NCI-H1048 (cell line): ENCODE measurements at regions not wholly inside any gene's neighbourhood (a gene's known extent, or its start where the extent isn't known, plus 50 kb on each side); places are given as distances from the start of the nearest gene placed in this dataset.

Source experiments
- DNase-seq: peaks from one replicate; lab custom pipeline; 2025; lab: John Stamatoyannopoulos, UW

- no peak for DNase-seq
Observed at GRCh38 chr5:68748101-68748500, 345.7 kb upstream of the SLC30A5 start.

- no peak for DNase-seq
Observed at GRCh38 chr5:68749077-68749476, 344.7 kb upstream of the SLC30A5 start.

- DNase-seq, result no peak
Observed at GRCh38 chr5:68749631-68750030, 344.2 kb upstream of the SLC30A5 start.

GRCh38 chr5:68751661-68752060 lies 342.2 kb upstream of the SLC30A5 start:
- no peak for DNase-seq

- DNase-seq, result no peak
Observed at GRCh38 chr5:68754536-68754935, 339.3 kb upstream of the SLC30A5 start.

- no peak for DNase-seq
Observed at GRCh38 chr5:68755293-68755692, 338.5 kb upstream of the SLC30A5 start.

GRCh38 chr5:68757006-68757405 lies 336.8 kb upstream of the SLC30A5 start:
- no peak for DNase-seq

GRCh38 chr5:68757626-68758212 lies 336.1 kb upstream of the SLC30A5 start:
- DNase-seq, result no peak

GRCh38 chr5:68759593-68759992 lies 334.2 kb upstream of the SLC30A5 start:
- no peak for DNase-seq

GRCh38 chr5:68762201-68762600 lies 331.6 kb upstream of the SLC30A5 start:
- no peak for DNase-seq

- no peak for DNase-seq
Observed at GRCh38 chr5:68766952-68767464, 326.8 kb upstream of the SLC30A5 start.

- DNase-seq, result no peak
Observed at GRCh38 chr5:68770551-68770950, 323.3 kb upstream of the SLC30A5 start.

- DNase-seq, result no peak
Observed at GRCh38 chr5:68771221-68771620, 322.6 kb upstream of the SLC30A5 start.

- DNase-seq, result no peak
Observed at GRCh38 chr5:68771732-68772131, 322.1 kb upstream of the SLC30A5 start.

- DNase-seq, result no peak
Observed at GRCh38 chr5:68776381-68776780, 317.4 kb upstream of the SLC30A5 start.

- DNase-seq, result no peak
Observed at GRCh38 chr5:68777135-68777534, 316.7 kb upstream of the SLC30A5 start.

- no peak for DNase-seq
Observed at GRCh38 chr5:68778484-68778883, 315.3 kb upstream of the SLC30A5 start.

GRCh38 chr5:68780299-68780955 lies 313.4 kb upstream of the SLC30A5 start:
- DNase-seq, result no peak

GRCh38 chr5:68793074-68793473 lies 300.7 kb upstream of the SLC30A5 start:
- no peak for DNase-seq

GRCh38 chr5:68793993-68794392 lies 299.8 kb upstream of the SLC30A5 start:
- no peak for DNase-seq

- no peak for DNase-seq
Observed at GRCh38 chr5:68795190-68795589, 298.6 kb upstream of the SLC30A5 start.

GRCh38 chr5:68798877-68799843 lies 294.7 kb upstream of the SLC30A5 start:
- DNase-seq, result no peak

GRCh38 chr5:68802430-68802829 lies 291.4 kb upstream of the SLC30A5 start:
- no peak for DNase-seq
